ENCODE measurements at regions not wholly inside any gene's neighbourhood (a gene's known extent, or its start where the extent isn't known, plus 50 kb on each side); places are given as distances from the start of the nearest gene placed in this dataset.
A peak's percentile ranks its signal among the peaks of the same experiment; 100 is the strongest.

DNA sequence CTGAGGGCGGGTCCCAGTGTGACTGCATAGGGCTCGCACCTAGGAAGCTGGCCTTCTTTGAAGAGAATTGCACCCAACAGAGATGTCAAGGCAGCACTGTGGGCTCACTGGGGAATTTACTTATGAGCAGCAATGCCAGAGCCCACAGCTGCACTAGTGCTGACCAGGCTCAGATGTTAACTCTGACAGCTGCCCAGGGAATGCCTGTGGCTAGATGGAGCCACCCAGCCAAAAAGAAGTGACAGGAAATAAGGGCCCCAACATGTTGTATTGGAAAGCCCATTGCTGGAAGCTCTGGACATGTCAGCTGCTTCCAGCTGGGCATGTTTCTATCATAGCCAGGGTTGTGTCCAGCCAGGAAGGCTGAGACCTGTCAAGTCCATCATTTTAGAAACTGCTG, 90.9 kb upstream of the ZNF280D start:
- Histone ChIP-seq H3K27me3 (ENCODE audit: control insufficient read depth, extremely low read depth, insufficient read depth, low read length) (no peaks in the 10 kb centered on the region), H3K36me3 (ENCODE audit: control insufficient read depth in 2 of 2, extremely low read depth in 1 of 2, insufficient read depth in 2 of 2, low read length in 2 of 2) (no peaks in the 10 kb centered on the region), H3K4me1 (ENCODE audit: control insufficient read depth, extremely low read depth, insufficient read depth, low read length) (peaks cover 3% of the 10 kb centered on the region), H2AFZ (ENCODE audit: control insufficient read depth, low read length) (no peak overlapping the region), H3K9me1 (ENCODE audit: control insufficient read depth, extremely low read depth, insufficient read depth, low read length) (no peaks in the 10 kb centered on the region), H3K9me3 (ENCODE audit: control insufficient read depth, low read depth, low read length) (no peaks in the 10 kb centered on the region), H3K4me2 (ENCODE audit: control insufficient read depth, extremely low read depth, insufficient read depth, low read depth, low read length) (no peak overlapping the region), H3K79me2 (ENCODE audit: control insufficient read depth, insufficient read depth, low read length) (no peaks in the 10 kb centered on the region), H3K4me3 (ENCODE audit: control insufficient read depth in 2 of 3, extremely low read depth in 1 of 3, insufficient read depth in 2 of 3, low read depth in 1 of 3, low read length in 3 of 3) (no peak overlapping the region), H3K27ac (ENCODE audit: control insufficient read depth, insufficient read depth, low read length) (no peak overlapping the region), H3K9ac (ENCODE audit: control insufficient read depth, extremely low read depth, insufficient read depth, low read length) (no peak overlapping the region), H4K20me1 (ENCODE audit: control insufficient read depth, extremely low read depth, insufficient read depth, low read length) (no peaks in the 10 kb centered on the region)
- TF ChIP-seq EZH2 (IDR thresholded peaks at IDR 0.05; ENCODE audit: low read length): no peak
- TF ChIP-seq, protein P1, sequence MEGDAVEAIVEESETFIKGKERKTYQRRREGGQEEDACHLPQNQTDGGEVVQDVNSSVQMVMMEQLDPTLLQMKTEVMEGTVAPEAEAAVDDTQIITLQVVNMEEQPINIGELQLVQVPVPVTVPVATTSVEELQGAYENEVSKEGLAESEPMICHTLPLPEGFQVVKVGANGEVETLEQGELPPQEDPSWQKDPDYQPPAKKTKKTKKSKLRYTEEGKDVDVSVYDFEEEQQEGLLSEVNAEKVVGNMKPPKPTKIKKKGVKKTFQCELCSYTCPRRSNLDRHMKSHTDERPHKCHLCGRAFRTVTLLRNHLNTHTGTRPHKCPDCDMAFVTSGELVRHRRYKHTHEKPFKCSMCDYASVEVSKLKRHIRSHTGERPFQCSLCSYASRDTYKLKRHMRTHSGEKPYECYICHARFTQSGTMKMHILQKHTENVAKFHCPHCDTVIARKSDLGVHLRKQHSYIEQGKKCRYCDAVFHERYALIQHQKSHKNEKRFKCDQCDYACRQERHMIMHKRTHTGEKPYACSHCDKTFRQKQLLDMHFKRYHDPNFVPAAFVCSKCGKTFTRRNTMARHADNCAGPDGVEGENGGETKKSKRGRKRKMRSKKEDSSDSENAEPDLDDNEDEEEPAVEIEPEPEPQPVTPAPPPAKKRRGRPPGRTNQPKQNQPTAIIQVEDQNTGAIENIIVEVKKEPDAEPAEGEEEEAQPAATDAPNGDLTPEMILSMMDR (optimal IDR thresholded peaks at IDR 0.05 in 1 of 3, IDR thresholded peaks at IDR 0.05 in 1 of 3, conservative IDR thresholded peaks at IDR 0.05 in 1 of 3; ENCODE audit: extremely low read depth in 1 of 3, insufficient read depth in 2 of 3, low read length in 3 of 3): no peak
- dilution Hi-C loops (cut with MboI; ENCODE audit: extremely low pct_ligation_motif_present, low sequenced_read_pairs): no loop called here
- no peak for DNase-seq (ENCODE audit: low read depth, low spot score)
- no peak for FAIRE-seq

DNA sequence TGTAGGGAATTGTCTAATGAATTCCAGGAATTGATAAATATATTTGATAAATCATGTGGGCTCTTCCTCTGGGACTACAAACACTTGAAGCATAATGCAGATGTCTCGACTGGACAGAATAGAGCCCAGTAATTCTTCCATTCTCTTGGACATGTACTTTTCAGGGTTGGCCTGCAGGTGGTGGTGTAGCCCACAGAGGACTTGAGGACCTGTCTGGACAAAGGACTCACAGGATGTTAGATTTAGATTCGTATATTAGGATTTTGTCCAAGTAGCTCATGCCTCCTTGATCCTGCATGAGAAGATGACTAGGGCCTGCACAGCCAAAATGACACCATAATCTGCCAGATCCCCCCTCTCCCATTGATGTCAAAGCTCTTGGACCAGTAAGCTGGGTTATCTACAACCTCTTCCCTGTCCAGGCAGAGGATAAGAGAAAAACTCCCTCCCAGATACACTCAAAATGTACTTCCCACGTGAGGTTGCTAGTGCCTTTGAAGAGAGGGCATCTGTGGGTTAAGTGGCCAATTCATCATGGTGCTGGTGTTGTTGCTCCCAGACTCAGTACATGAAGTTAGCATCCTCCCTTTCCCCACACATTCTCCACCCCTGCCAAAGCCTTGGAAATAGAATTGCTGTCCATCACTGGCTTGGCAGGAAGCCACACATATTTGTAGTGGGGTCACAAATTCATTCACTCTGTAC, 88.6 kb upstream of the ZNF280D start:
- peaks cover 6% of the 10 kb centered on the region for H3K4me1 ChIP-seq (ENCODE audit: control insufficient read depth, extremely low read depth, insufficient read depth, low read length)
- H3K4me2 ChIP-seq (ENCODE audit: control insufficient read depth, extremely low read depth, insufficient read depth, low read depth, low read length): peak overlapping the region; percentile 31
- dilution Hi-C loops (cut with MboI; ENCODE audit: extremely low pct_ligation_motif_present, low sequenced_read_pairs): no loop called here
- H3K36me3 ChIP-seq (ENCODE audit: control insufficient read depth in 2 of 2, extremely low read depth in 1 of 2, insufficient read depth in 2 of 2, low read length in 2 of 2): no peaks in the 10 kb centered on the region
- H3K9me1 ChIP-seq (ENCODE audit: control insufficient read depth, extremely low read depth, insufficient read depth, low read length): no peaks in the 10 kb centered on the region
- H3K27me3 ChIP-seq (ENCODE audit: control insufficient read depth, extremely low read depth, insufficient read depth, low read length): no peaks in the 10 kb centered on the region
- no peaks in the 10 kb centered on the region for H3K9me3 ChIP-seq (ENCODE audit: control insufficient read depth, low read depth, low read length)
- H3K27ac ChIP-seq (ENCODE audit: control insufficient read depth, insufficient read depth, low read length): no peak overlapping the region
- H3K9ac ChIP-seq (ENCODE audit: control insufficient read depth, extremely low read depth, insufficient read depth, low read length): no peak overlapping the region
- peak overlapping the region; percentile 61 for H2AFZ ChIP-seq (ENCODE audit: control insufficient read depth, low read length)
- H3K79me2 ChIP-seq (ENCODE audit: control insufficient read depth, insufficient read depth, low read length): no peaks in the 10 kb centered on the region
- H3K4me3 ChIP-seq (ENCODE audit: control insufficient read depth in 2 of 3, extremely low read depth in 1 of 3, insufficient read depth in 2 of 3, low read depth in 1 of 3, low read length in 3 of 3): no peak overlapping the region
- FAIRE-seq: peak; percentile 95
- H4K20me1 ChIP-seq (ENCODE audit: control insufficient read depth, extremely low read depth, insufficient read depth, low read length): no peaks in the 10 kb centered on the region
- DNase-seq (ENCODE audit: low read depth, low spot score): no peak
- TF ChIP-seq EZH2 (IDR thresholded peaks at IDR 0.05; ENCODE audit: low read length): no peak
- TF ChIP-seq, protein P1 (optimal IDR thresholded peaks at IDR 0.05 in 1 of 3, IDR thresholded peaks at IDR 0.05 in 1 of 3, conservative IDR thresholded peaks at IDR 0.05 in 1 of 3; ENCODE audit: extremely low read depth in 1 of 3, insufficient read depth in 2 of 3, low read length in 3 of 3): peak; percentile 79 to 84 (median 83)
